Heart left ventricle (tissue), 16 donors: ENCODE measurements at regions not wholly inside any gene's neighbourhood (a gene's known extent, or its start where the extent isn't known, plus 50 kb on each side); places are given as distances from the start of the nearest gene placed in this dataset.

Source experiments
- ATAC-seq, 4 donors: fragments of 200-7000 bp; cut with Tn5 transposase; one replicate each; pipeline ENCODE4 v1.9.1; 2020 to 2022; ENCODE audit warnings: moderate library complexity in 4 of 4, mild to moderate bottlenecking in 3 of 4, moderate number of reproducible peaks in 1 of 4
- DNase-seq, 5 donors: peaks; one replicate each; pipeline ENCODE4 v3.0.0-alpha.2; 2020
- H3K27ac ChIP-seq, 12 donors: fragments of 200-600 bp; sonication (generic) in 4 of 12; one replicate each; pipeline versions ENCODE4 v1.5.0 to v1.8.0; 2016 to 2022; ENCODE audit warnings: mild to moderate bottlenecking in 2 of 12
- H3K27me3 ChIP-seq, 9 donors: fragments of 200-600 bp; sonication (generic) in 2 of 9; one replicate each; pipeline versions ENCODE4 v1.5.1 to v1.8.0; 2016 to 2022; ENCODE audit warnings: mild to moderate bottlenecking in 3 of 9
- H3K36me3 ChIP-seq, 9 donors: fragments of 200-600 bp; sonication (generic) in 2 of 9; one replicate each; pipeline versions ENCODE4 v1.5.0 to v1.8.0; 2018 to 2022; ENCODE audit warnings: mild to moderate bottlenecking in 2 of 9
- H3K4me1 ChIP-seq, 12 donors: fragments of 200-600 bp; sonication (generic) in 4 of 12; one replicate each; pipeline versions ENCODE4 v1.5.0 to v1.8.0; 2016 to 2022; ENCODE audit warnings: mild to moderate bottlenecking in 3 of 12
- H3K4me3 ChIP-seq, 12 donors: fragments of 200-600 bp; sonication (generic) in 4 of 12; one replicate each; pipeline versions ENCODE4 v1.5.0 to v1.8.0; 2017 to 2022; ENCODE audit warnings: mild to moderate bottlenecking in 9 of 12, moderate library complexity in 4 of 12
- H3K9me3 ChIP-seq, 12 donors: fragments of 200-600 bp; sonication (generic) in 4 of 12; one replicate each; pipeline versions ENCODE4 v1.5.0 to v1.8.0; 2016 to 2022; ENCODE audit warnings: mild to moderate bottlenecking in 1 of 12
- POLR2A ChIP-seq, 2 donors: fragments of 450-650 bp; IDR thresholded peaks; one replicate each; pipeline ENCODE4 v1.6.1; 2017; ENCODE audit warnings: antibody characterized with exemption in 2 of 2, mild to moderate bottlenecking in 2 of 2, moderate library complexity in 2 of 2
- WGBS, 4 donors: extraction: QIAGEN DNeasy Blood & Tissue Kit in 2 of 4; methylation state at CpG; one replicate each; pipeline versions ENCODE4 v1.1.5 to v1.1.7; 2013 to 2018; 5-methylcytosine and 5-hydroxymethylcytosine counted together
- intact Hi-C, 10 donors: fragments of 100-400 bp; cut with DNase I; formaldehyde crosslinking; loops; one replicate each; pipeline versions ENCODE4 v1.11.1 to v1.14.2; 2022
- TF ChIP-seq, protein P1 (sequence below), 12 donors: fragments of 200-600 bp; sonication (generic) in 4 of 12; IDR thresholded peaks; one replicate each; pipeline versions ENCODE4 v1.5.0 to v1.8.0; 2018 to 2022; ENCODE audit warnings: antibody characterized with exemption in 12 of 12, mild to moderate bottlenecking in 5 of 12
- donor health status: ischemic (EF 13 %, LVEDD 7.1; RV severe dilation, severe dysfunction).
- donor health status: healthy with polysubstance abuse.
- donor health status: DM: no; HTN: yes; CAD: no.
- donor health status: DM: no; HTN: no; CAD: no.
- donor health status: ischemic (EF 25% LVEDD 6.9; RV normal size, moderate dysfunction).
- donor health status: ischemic (EF 25% LVEDD 5.7; RV mildly dilated, moderate dysfunction).
- donor health status: healthy.
- donor health status: DM: yes; HTN: yes; CAD: no.
- donor health status: ischemic (EF 35%, LVEDD 5.7; RV mildly dilated, moderate dysfunction).
- donor health status: nonischemic (EF 11% LVEDD 7.7; RV severe dilation, severe dysfunction).
- donor health status: DM: yes; HTN: yes; CAD: no.
- donor health status: PGD.
- donor health status: ischemic (EF 29% LVEDD 5.4; RV normal size, mild dysfunction).
- donor health status: nonischemic (EF 23%, LVEDD 6.1; RV moderate dilation, normal function).

DNA sequence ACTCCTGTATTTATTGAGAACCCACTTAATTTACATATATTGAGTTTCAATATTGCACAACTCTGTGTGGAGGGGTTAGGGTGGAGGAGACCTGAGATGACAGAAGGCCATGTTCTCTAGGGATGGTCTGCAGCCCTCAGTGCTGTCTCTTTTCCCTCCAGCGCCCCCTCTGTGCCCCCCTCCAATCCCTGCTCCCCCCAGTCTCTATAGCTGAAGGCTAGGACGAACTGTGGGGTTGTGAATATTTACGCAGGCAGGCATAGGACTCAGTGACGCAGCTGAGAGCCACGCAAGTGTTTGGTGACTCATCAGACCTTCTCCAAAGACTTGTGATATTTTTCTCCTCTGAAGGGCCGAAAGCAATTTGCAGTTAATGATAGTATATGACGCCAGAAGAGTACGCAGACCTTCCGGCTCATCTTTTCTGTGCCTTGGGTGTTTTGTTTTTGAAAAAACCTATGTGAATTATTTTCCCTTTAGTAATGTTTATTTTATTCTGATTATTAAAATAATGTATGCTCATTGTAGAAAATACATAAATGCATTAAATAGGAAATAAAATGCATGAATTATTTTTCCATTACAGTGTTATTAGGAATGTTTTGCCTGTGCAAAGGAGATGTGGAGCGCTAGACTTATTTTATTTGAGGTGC, 85.3 kb downstream of the SLC25A47 start:
- no peak for DNase-seq
- TF ChIP-seq POLR2A (IDR thresholded peaks at IDR 0.05), result no peak
- TF ChIP-seq, protein P1, sequence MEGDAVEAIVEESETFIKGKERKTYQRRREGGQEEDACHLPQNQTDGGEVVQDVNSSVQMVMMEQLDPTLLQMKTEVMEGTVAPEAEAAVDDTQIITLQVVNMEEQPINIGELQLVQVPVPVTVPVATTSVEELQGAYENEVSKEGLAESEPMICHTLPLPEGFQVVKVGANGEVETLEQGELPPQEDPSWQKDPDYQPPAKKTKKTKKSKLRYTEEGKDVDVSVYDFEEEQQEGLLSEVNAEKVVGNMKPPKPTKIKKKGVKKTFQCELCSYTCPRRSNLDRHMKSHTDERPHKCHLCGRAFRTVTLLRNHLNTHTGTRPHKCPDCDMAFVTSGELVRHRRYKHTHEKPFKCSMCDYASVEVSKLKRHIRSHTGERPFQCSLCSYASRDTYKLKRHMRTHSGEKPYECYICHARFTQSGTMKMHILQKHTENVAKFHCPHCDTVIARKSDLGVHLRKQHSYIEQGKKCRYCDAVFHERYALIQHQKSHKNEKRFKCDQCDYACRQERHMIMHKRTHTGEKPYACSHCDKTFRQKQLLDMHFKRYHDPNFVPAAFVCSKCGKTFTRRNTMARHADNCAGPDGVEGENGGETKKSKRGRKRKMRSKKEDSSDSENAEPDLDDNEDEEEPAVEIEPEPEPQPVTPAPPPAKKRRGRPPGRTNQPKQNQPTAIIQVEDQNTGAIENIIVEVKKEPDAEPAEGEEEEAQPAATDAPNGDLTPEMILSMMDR (IDR thresholded peaks at IDR 0.05), result no peak
- intact Hi-C loops, result no loop called here
- ATAC-seq, result no peak
- H3K4me1 ChIP-seq, result peaks cover 0 to 19% (median 8%) of the 10 kb centered on the region in 12 donors
- H3K9me3 ChIP-seq, result no peaks in the 10 kb centered on the region
- H3K27ac ChIP-seq, result no peak overlapping the region
- H3K4me3 ChIP-seq, result no peak overlapping the region
- 91 to 95% (median 93%) methylated on average over 10 of the region's 10 CpGs for WGBS, 4 donors
- H3K27me3 ChIP-seq, result no peaks in the 10 kb centered on the region
- H3K36me3 ChIP-seq, result no peaks in the 10 kb centered on the region

- H3K4me3 ChIP-seq, result no peak overlapping the region
- H3K9me3 ChIP-seq, result no peaks in the 10 kb centered on the region
- H3K36me3 ChIP-seq, result no peaks in the 10 kb centered on the region
- DNase-seq (no peak), ATAC-seq (no peak)
- no peak overlapping the region for H3K27ac ChIP-seq
- 81 to 97% (median 91%) methylated on average over 6 of the region's 6 CpGs for WGBS, 4 donors
- TF ChIP-seq POLR2A (IDR thresholded peaks at IDR 0.05), result no peak
- TF ChIP-seq, protein P1 (IDR thresholded peaks at IDR 0.05), result no peak
- no peaks in the 10 kb centered on the region for H3K27me3 ChIP-seq
- peaks cover 0 to 19% (median 8%) of the 10 kb centered on the region in 12 donors for H3K4me1 ChIP-seq
- intact Hi-C loops, result no loop called here
Measured at GRCh38 chr14:100409003-100409360, 85.8 kb downstream of the SLC25A47 start.

DNA sequence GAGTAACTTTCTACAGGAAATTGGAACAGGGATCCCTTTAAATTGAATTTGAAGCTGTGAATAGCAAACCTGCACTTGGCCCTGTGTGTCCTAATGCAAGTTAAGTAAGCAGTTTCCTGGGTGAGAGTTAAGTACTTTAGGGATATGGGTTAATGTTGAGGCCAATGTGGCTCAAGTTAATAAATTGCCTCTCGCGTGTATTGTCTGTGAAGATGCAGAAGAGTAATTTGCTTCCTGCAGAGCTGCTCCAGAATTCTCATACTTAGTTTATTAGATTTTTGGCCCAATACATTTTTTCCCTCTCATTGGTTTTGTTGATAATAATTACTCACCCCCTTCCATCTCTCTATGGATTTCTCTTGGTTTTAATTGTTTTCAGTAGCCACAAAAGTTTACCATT, 86.5 kb downstream of the SLC25A47 start:
- DNase-seq, result no peak
- 73 to 85% (median 80%) methylated on average over 2 of the region's 2 CpGs for WGBS, 4 donors
- Histone ChIP-seq H3K9me3 (no peaks in the 10 kb centered on the region), H3K27ac (no peak overlapping the region), H3K36me3 (no peaks in the 10 kb centered on the region), H3K27me3 (no peaks in the 10 kb centered on the region), H3K4me1 (peaks cover 0 to 19% (median 8%) of the 10 kb centered on the region in 12 donors), H3K4me3 (no peak overlapping the region)
- TF ChIP-seq POLR2A (IDR thresholded peaks at IDR 0.05), result no peak
- TF ChIP-seq, protein P1 (IDR thresholded peaks at IDR 0.05), result no peak
- no peak for ATAC-seq
- intact Hi-C loops, result no loop called here

GRCh38 chr14:100410056-100410565, 87.0 kb downstream of the SLC25A47 start:
- peaks cover 0 to 19% (median 8%) of the 10 kb centered on the region in 12 donors for H3K4me1 ChIP-seq
- DNase-seq, result no peak
- no peaks in the 10 kb centered on the region for H3K27me3 ChIP-seq
- H3K9me3 ChIP-seq, result no peaks in the 10 kb centered on the region
- TF ChIP-seq POLR2A (IDR thresholded peaks at IDR 0.05), result no peak
- TF ChIP-seq, protein P1 (IDR thresholded peaks at IDR 0.05), result no peak
- no peaks in the 10 kb centered on the region for H3K36me3 ChIP-seq
- no peak overlapping the region for H3K4me3 ChIP-seq
- intact Hi-C loops, result no loop called here
- H3K27ac ChIP-seq, result no peak overlapping the region
- WGBS, 4 donors, result 77 to 85% (median 80%) methylated on average over 8 of the region's 8 CpGs
- no peak for ATAC-seq
